ENCODE measurements at regions not wholly inside any gene's neighbourhood (a gene's known extent, or its start where the extent isn't known, plus 50 kb on each side); places are given as distances from the start of the nearest gene placed in this dataset.

- TF ChIP-seq CTCF (IDR thresholded peaks at IDR 0.05): no peak
- TF ChIP-seq POLR2A (IDR thresholded peaks at IDR 0.05): no peak
- no peak for TF ChIP-seq POLR2AphosphoS5 (IDR thresholded peaks at IDR 0.05; ENCODE audit: insufficient read depth in 1 of 2, low read depth in 1 of 2)
Observed at GRCh38 chr3:118495206-118495605, 539.4 kb downstream of the IGSF11 start.
